HepG2 (cell line): ENCODE measurements at regions not wholly inside any gene's neighbourhood (a gene's known extent, or its start where the extent isn't known, plus 50 kb on each side); places are given as distances from the start of the nearest gene placed in this dataset.
A peak's percentile ranks its signal among the peaks of the same experiment; 100 is the strongest.

Experiments
- ELF1 ChIP-seq: sonication (generic); formaldehyde crosslinking; IDR thresholded peaks from 2 replicates; pipeline ENCODE4 v1.4.0; 2020; ENCODE audit warnings: missing genetic modification reagents
- KLF11 ChIP-seq: IDR thresholded peaks from 2 replicates; pipeline ENCODE4 v1.6.1; 2016; ENCODE audit warnings: missing compliant biosample characterization
- MED13 ChIP-seq: sonication (generic); formaldehyde crosslinking; IDR thresholded peaks from 2 replicates; pipeline ENCODE4 v1.5.0; 2020; ENCODE audit warnings: missing genetic modification reagents
- MIER2 ChIP-seq: IDR thresholded peaks from 2 replicates; pipeline ENCODE4 v1.6.1; 2016; ENCODE audit warnings: missing biosample characterization, missing genetic modification reagents
- MIER3 ChIP-seq: IDR thresholded peaks from 2 replicates; pipeline ENCODE4 v1.6.1; 2016; ENCODE audit warnings: missing compliant biosample characterization, borderline replicate concordance
- NFYC ChIP-seq: IDR thresholded peaks from 2 replicates; pipeline ENCODE4 v1.6.1; 2016; ENCODE audit warnings: missing genetic modification reagents, missing compliant biosample characterization
- PAX8 ChIP-seq: sonication (generic); formaldehyde crosslinking; IDR thresholded peaks from 2 replicates; pipeline ENCODE4 v1.8.0; 2022; ENCODE audit warnings: mild to moderate bottlenecking, missing genetic modification reagents, borderline replicate concordance
- RAD21 ChIP-seq: fragments of 450-650 bp; formaldehyde crosslinking; IDR thresholded peaks from 2 replicates; pipeline ENCODE4 v1.5.0; 2020; ENCODE audit warnings: mild to moderate bottlenecking
- ZNF570 ChIP-seq: sonication (generic); formaldehyde crosslinking; IDR thresholded peaks from 2 replicates; pipeline ENCODE4 v1.4.0; 2020; ENCODE audit warnings: mild to moderate bottlenecking, missing genetic modification reagents, borderline replicate concordance
- ZSCAN31 ChIP-seq: sonication (generic); formaldehyde crosslinking; IDR thresholded peaks from 2 replicates; pipeline ENCODE4 v1.5.0; 2020; ENCODE audit warnings: low read depth, mild to moderate bottlenecking, missing genetic modification reagents
- TF ChIP-seq, protein P1 (sequence below): sonication (generic); formaldehyde crosslinking; IDR thresholded peaks from 2 replicates; pipeline ENCODE4 v1.5.0; 2020; ENCODE audit warnings: mild to moderate bottlenecking, missing genetic modification reagents, borderline replicate concordance
- TF ChIP-seq, protein P2 (sequence below): sonication (generic); formaldehyde crosslinking; IDR thresholded peaks from 2 replicates; pipeline ENCODE4 v1.4.0; 2020; ENCODE audit warnings: missing genetic modification reagents, borderline replicate concordance
- TF ChIP-seq, protein P3 (sequence below): sonication (generic); formaldehyde crosslinking; IDR thresholded peaks from 2 replicates; pipeline ENCODE4 v1.4.0; 2020; ENCODE audit warnings: missing genetic modification reagents
- TF ChIP-seq, protein P4 (sequence below): sonication (generic); formaldehyde crosslinking; IDR thresholded peaks from 2 replicates; pipeline ENCODE4 v1.4.0; 2020; ENCODE audit warnings: missing genetic modification reagents, borderline replicate concordance
- TF ChIP-seq, protein P5 (sequence below): sonication (generic); formaldehyde crosslinking; conservative IDR thresholded peaks from 2 replicates; pipeline ENCODE4 v1.5.0; 2020; ENCODE audit warnings: missing genetic modification reagents
- TF ChIP-seq, protein P6 (sequence below): sonication (generic); formaldehyde crosslinking; IDR thresholded peaks from 2 replicates; pipeline ENCODE4 v1.5.0; 2020; ENCODE audit warnings: missing genetic modification reagents

DNA sequence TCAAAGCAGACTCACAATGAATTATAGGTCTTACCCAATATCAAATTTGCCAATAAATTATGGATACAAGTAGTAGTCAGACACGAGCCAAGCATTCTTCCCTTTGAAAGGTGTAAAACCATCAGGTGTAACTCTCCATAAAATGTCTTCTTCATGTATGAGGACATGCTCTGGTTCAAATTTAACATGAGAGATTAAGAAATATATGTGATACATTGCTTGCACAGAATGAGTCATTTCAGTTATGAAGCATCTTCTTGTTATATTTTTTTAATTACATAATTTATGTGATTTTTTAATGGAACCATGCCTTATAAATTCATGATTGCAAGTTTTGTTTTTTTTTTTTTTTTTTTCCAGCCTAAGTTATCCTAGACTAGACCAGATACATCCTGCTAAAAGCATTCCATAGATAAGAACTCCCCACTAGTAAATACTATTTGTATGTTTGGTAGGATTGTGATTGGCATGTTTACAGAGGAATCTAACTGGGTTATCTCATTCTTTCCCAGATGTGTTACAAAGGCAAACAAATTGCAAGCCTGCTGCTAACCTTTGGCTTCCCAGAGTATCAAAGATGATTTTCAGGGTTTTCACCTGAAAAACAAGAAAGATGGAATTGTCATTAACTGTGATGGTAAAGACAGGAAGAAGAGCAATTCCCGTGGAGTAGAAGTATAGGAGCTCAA, 621.9 kb downstream of the XIRP2 start (continued):
- TF ChIP-seq, protein P1, sequence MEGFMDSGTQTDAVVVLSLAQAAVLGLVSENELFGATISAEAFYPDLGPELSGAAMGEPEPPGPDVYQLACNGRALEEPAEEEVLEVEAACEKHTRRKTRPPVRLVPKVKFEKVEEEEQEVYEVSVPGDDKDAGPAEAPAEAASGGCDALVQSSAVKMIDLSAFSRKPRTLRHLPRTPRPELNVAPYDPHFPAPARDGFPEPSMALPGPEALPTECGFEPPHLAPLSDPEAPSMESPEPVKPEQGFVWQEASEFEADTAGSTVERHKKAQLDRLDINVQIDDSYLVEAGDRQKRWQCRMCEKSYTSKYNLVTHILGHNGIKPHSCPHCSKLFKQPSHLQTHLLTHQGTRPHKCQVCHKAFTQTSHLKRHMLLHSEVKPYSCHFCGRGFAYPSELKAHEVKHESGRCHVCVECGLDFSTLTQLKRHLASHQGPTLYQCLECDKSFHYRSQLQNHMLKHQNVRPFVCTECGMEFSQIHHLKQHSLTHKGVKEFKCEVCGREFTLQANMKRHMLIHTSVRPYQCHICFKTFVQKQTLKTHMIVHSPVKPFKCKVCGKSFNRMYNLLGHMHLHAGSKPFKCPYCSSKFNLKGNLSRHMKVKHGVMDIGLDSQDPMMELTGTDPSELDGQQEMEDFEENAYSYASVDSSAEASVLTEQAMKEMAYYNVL (CRISPR knock-in tag), result peak; percentile 73; the same call in 1 of the 2 replicates
- TF ChIP-seq MIER2 (CRISPR knock-in tag), result no peak
- TF ChIP-seq, protein P2, sequence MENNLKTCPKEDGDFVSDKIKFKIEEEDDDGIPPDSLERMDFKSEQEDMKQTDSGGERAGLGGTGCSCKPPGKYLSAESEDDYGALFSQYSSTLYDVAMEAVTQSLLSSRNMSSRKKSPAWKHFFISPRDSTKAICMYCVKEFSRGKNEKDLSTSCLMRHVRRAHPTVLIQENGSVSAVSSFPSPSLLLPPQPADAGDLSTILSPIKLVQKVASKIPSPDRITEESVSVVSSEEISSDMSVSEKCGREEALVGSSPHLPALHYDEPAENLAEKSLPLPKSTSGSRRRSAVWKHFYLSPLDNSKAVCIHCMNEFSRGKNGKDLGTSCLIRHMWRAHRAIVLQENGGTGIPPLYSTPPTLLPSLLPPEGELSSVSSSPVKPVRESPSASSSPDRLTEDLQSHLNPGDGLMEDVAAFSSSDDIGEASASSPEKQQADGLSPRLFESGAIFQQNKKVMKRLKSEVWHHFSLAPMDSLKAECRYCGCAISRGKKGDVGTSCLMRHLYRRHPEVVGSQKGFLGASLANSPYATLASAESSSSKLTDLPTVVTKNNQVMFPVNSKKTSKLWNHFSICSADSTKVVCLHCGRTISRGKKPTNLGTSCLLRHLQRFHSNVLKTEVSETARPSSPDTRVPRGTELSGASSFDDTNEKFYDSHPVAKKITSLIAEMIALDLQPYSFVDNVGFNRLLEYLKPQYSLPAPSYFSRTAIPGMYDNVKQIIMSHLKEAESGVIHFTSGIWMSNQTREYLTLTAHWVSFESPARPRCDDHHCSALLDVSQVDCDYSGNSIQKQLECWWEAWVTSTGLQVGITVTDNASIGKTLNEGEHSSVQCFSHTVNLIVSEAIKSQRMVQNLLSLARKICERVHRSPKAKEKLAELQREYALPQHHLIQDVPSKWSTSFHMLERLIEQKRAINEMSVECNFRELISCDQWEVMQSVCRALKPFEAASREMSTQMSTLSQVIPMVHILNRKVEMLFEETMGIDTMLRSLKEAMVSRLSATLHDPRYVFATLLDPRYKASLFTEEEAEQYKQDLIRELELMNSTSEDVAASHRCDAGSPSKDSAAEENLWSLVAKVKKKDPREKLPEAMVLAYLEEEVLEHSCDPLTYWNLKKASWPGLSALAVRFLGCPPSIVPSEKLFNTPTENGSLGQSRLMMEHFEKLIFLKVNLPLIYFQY (CRISPR knock-in tag), result peak; percentile 53; the same call in 1 of the 2 replicates
- TF ChIP-seq, protein P3, sequence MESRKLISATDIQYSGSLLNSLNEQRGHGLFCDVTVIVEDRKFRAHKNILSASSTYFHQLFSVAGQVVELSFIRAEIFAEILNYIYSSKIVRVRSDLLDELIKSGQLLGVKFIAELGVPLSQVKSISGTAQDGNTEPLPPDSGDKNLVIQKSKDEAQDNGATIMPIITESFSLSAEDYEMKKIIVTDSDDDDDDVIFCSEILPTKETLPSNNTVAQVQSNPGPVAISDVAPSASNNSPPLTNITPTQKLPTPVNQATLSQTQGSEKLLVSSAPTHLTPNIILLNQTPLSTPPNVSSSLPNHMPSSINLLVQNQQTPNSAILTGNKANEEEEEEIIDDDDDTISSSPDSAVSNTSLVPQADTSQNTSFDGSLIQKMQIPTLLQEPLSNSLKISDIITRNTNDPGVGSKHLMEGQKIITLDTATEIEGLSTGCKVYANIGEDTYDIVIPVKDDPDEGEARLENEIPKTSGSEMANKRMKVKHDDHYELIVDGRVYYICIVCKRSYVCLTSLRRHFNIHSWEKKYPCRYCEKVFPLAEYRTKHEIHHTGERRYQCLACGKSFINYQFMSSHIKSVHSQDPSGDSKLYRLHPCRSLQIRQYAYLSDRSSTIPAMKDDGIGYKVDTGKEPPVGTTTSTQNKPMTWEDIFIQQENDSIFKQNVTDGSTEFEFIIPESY, result no peak
- no peak for TF ChIP-seq PAX8
- no peak for TF ChIP-seq ZSCAN31 (CRISPR knock-in tag)
- TF ChIP-seq, protein P4, sequence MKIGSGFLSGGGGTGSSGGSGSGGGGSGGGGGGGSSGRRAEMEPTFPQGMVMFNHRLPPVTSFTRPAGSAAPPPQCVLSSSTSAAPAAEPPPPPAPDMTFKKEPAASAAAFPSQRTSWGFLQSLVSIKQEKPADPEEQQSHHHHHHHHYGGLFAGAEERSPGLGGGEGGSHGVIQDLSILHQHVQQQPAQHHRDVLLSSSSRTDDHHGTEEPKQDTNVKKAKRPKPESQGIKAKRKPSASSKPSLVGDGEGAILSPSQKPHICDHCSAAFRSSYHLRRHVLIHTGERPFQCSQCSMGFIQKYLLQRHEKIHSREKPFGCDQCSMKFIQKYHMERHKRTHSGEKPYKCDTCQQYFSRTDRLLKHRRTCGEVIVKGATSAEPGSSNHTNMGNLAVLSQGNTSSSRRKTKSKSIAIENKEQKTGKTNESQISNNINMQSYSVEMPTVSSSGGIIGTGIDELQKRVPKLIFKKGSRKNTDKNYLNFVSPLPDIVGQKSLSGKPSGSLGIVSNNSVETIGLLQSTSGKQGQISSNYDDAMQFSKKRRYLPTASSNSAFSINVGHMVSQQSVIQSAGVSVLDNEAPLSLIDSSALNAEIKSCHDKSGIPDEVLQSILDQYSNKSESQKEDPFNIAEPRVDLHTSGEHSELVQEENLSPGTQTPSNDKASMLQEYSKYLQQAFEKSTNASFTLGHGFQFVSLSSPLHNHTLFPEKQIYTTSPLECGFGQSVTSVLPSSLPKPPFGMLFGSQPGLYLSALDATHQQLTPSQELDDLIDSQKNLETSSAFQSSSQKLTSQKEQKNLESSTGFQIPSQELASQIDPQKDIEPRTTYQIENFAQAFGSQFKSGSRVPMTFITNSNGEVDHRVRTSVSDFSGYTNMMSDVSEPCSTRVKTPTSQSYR (CRISPR knock-in tag), result peak; percentile 34; the same call in 1 of the 2 replicates
- no peak for TF ChIP-seq ZNF570 (CRISPR knock-in tag)
- no peak for TF ChIP-seq NFYC (CRISPR knock-in tag)
- TF ChIP-seq, protein P5, sequence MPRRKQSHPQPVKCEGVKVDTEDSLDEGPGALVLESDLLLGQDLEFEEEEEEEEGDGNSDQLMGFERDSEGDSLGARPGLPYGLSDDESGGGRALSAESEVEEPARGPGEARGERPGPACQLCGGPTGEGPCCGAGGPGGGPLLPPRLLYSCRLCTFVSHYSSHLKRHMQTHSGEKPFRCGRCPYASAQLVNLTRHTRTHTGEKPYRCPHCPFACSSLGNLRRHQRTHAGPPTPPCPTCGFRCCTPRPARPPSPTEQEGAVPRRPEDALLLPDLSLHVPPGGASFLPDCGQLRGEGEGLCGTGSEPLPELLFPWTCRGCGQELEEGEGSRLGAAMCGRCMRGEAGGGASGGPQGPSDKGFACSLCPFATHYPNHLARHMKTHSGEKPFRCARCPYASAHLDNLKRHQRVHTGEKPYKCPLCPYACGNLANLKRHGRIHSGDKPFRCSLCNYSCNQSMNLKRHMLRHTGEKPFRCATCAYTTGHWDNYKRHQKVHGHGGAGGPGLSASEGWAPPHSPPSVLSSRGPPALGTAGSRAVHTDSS (CRISPR knock-in tag), result no peak
- TF ChIP-seq RAD21, result no peak
- TF ChIP-seq, protein P6, sequence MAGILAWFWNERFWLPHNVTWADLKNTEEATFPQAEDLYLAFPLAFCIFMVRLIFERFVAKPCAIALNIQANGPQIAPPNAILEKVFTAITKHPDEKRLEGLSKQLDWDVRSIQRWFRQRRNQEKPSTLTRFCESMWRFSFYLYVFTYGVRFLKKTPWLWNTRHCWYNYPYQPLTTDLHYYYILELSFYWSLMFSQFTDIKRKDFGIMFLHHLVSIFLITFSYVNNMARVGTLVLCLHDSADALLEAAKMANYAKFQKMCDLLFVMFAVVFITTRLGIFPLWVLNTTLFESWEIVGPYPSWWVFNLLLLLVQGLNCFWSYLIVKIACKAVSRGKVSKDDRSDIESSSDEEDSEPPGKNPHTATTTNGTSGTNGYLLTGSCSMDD (CRISPR knock-in tag), result no peak
- no peak for TF ChIP-seq KLF11 (CRISPR knock-in tag)
- TF ChIP-seq ELF1 (CRISPR knock-in tag), result no peak
- no peak for TF ChIP-seq MED13 (CRISPR knock-in tag)
- no peak for TF ChIP-seq MIER3 (CRISPR knock-in tag)
